T-cell (primary cell): ENCODE measurements at regions not wholly inside any gene's neighbourhood (a gene's known extent, or its start where the extent isn't known, plus 50 kb on each side); places are given as distances from the start of the nearest gene placed in this dataset.

ENCODE experiments used
- ATAC-seq, 4 experiments: fragments of 200-7000 bp in 3 of 4; fragments of 150-1000 bp in 1 of 4; cut with Tn5 transposase; replicated peaks in 1 of 4; 1 replicate in 3 of 4; 2 replicates in 1 of 4; pipeline ENCODE4 v1.10.0; 2021; ENCODE audit warnings: moderate library complexity in 3 of 4, mild to moderate bottlenecking in 2 of 4, moderate number of reproducible peaks in 1 of 4
- CTCF ChIA-PET, 2 donors: fragments of 300-600 bp; sonication (Branson Sonifier 250); formaldehyde crosslinking; loops; one replicate each; lab custom pipeline; 2022; ENCODE audit warnings: antibody characterized with exemption in 2 of 2; lab: Charles Lee
- POLR2A ChIA-PET, 2 donors: fragments of 300-600 bp; sonication (Branson Sonifier 250); formaldehyde crosslinking; loops; one replicate each; lab custom pipeline; 2022; ENCODE audit warnings: antibody characterized with exemption in 2 of 2; lab: Charles Lee
- DNase-seq, 35 experiments: peaks; one replicate each; pipeline versions ENCODE4 v3.0.0 to v3.0.0-alpha.2; 2013 to 2023
- H3K27ac ChIP-seq: one replicate; pipeline ENCODE4 v1.5.1; 2013; ENCODE audit warnings: low read length
- H3K27me3 ChIP-seq, 2 experiments: replicated peaks in 1 of 2; 1 replicate in 1 of 2; 2 replicates in 1 of 2; pipeline versions ENCODE4 v1.6.1 to v1.7.0; 2013; ENCODE audit warnings: low read length in 1 of 2, mixed read lengths in 1 of 2; ENCODE audit not compliant: control insufficient read depth in 2 of 2, insufficient read depth in 2 of 2; ENCODE audit errors: extremely low read depth in 1 of 2
- H3K36me3 ChIP-seq, 2 donors: 1 replicate in 1 of 2; 2 replicates in 1 of 2; pipeline versions ENCODE4 v1.6.1 to v1.7.0; 2013; ENCODE audit warnings: low read length in 1 of 2; ENCODE audit not compliant: control insufficient read depth in 2 of 2, insufficient read depth in 1 of 2; ENCODE audit errors: extremely low read depth in 1 of 2
- H3K4me1 ChIP-seq, 2 experiments: 1 replicate in 1 of 2; 2 replicates in 1 of 2; pipeline versions ENCODE4 v1.6.1 to v1.7.0; 2013; ENCODE audit warnings: low read length in 2 of 2, mixed read lengths in 1 of 2; ENCODE audit not compliant: insufficient read depth in 2 of 2, control insufficient read depth in 1 of 2; ENCODE audit errors: extremely low read depth in 1 of 2
- H3K4me3 ChIP-seq, 2 donors: 1 replicate in 1 of 2; 2 replicates in 1 of 2; pipeline versions ENCODE4 v1.5.1 to v1.7.0; 2013; ENCODE audit warnings: mild to moderate bottlenecking in 2 of 2, low read length in 1 of 2, moderate library complexity in 1 of 2; ENCODE audit not compliant: control insufficient read depth in 1 of 2; ENCODE audit errors: extremely low read depth in 1 of 2
- H3K9me3 ChIP-seq: 2 replicates; pipeline ENCODE4 v1.7.0; 2013
- H3K27ac Mint-ChIP-seq, 2 donors: one replicate each; pipeline ENCODE4 v1.8.0; 2020 to 2021; ENCODE audit warnings: mild to moderate bottlenecking in 2 of 2, mixed read lengths in 2 of 2
- H3K27me3 Mint-ChIP-seq, 2 donors: one replicate each; pipeline ENCODE4 v1.8.0; 2021 to 2022; ENCODE audit warnings: mixed read lengths in 2 of 2
- H3K36me3 Mint-ChIP-seq: one replicate; pipeline ENCODE4 v1.8.0; 2021; ENCODE audit warnings: mixed read lengths
- H3K4me1 Mint-ChIP-seq, 3 donors: one replicate each; pipeline ENCODE4 v1.8.0; 2020 to 2022; ENCODE audit warnings: mixed read lengths in 3 of 3, mild to moderate bottlenecking in 1 of 3
- H3K4me3 Mint-ChIP-seq, 3 donors: one replicate each; pipeline ENCODE4 v1.8.0; 2020 to 2022; ENCODE audit warnings: mild to moderate bottlenecking in 3 of 3, mixed read lengths in 3 of 3, moderate library complexity in 3 of 3
- H3K9me3 Mint-ChIP-seq, 3 donors: one replicate each; pipeline ENCODE4 v1.8.0; 2020 to 2022; ENCODE audit warnings: mixed read lengths in 3 of 3
- WGBS: methylation state at CpG from one replicate; pipeline ENCODE4 v1.1.5; 2013; ENCODE audit warnings: missing lambda C conversion rate; ENCODE audit not compliant: insufficient coverage; 5-methylcytosine and 5-hydroxymethylcytosine counted together

DNA sequence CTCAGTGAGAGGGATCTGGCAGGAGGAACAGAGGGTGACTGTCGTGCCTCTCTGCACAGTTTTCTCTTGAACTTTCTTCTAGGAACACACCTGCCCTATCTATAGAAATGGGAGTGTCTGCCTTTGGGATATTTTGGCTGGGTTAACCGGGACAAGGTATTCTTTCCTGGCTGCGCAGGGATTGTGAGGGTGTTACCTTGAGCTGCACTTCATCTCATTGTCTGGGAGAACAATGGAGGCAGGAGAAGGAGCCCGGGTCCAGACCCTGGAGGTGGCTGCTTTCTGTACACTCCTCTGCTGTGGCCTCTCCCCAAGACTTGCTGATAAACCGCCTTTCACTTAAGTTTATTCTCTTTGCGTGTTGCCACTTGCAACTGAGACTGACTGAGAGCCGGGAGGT lies 192.8 kb downstream of the TBXT start:
- Histone ChIP-seq H3K36me3 (no peaks in the 10 kb centered on the region), H3K4me3 (no peak overlapping the region), H3K9me3 (no peaks in the 10 kb centered on the region), H3K27ac (no peak overlapping the region), H3K27me3 (peaks cover 0 to 10% of the 10 kb centered on the region in 2 experiments), H3K4me1 (no peaks in the 10 kb centered on the region)
- no peak overlapping the region for H3K27ac Mint-ChIP-seq
- no peaks in the 10 kb centered on the region for H3K4me1 Mint-ChIP-seq
- H3K36me3 Mint-ChIP-seq = no peaks in the 10 kb centered on the region
- no peak for ATAC-seq
- no peak overlapping the region for H3K4me3 Mint-ChIP-seq
- no peaks in the 10 kb centered on the region for H3K9me3 Mint-ChIP-seq
- DNase-seq = no peak
- WGBS = 88% methylated on average over 3 of the region's 7 CpGs
- ChIA-PET CTCF (no interaction called here), POLR2A (no interaction called here)
- H3K27me3 Mint-ChIP-seq = peaks cover 3 to 7% of the 10 kb centered on the region in 2 donors

DNA sequence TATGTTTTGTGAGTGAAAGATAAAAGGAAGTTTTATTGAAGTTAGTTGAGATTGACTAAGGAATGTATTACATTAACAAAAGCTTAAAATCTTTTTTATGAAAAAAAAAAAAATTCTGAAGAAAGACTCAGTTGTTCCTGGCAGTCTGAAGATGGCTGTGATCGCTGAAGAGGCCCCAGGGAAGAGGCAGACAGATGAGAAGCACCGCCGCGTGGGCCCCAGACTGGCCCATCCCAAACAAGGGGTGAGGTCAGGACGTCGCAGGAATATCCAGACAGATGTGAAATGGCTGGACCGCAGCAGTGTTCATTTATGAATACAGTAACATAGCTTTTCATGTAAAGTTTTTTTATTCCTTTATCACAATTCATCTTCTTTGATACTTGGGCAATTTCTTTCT lies 194.2 kb downstream of the TBXT start:
- H3K36me3 Mint-ChIP-seq = no peaks in the 10 kb centered on the region
- no peaks in the 10 kb centered on the region for H3K9me3 ChIP-seq
- ATAC-seq = no peak
- DNase-seq = no peak
- H3K4me3 ChIP-seq = no peak overlapping the region
- H3K27ac ChIP-seq = no peak overlapping the region
- no peaks in the 10 kb centered on the region for H3K9me3 Mint-ChIP-seq
- no peaks in the 10 kb centered on the region for H3K4me1 ChIP-seq
- H3K27me3 Mint-ChIP-seq = peaks cover 7 to 8% of the 10 kb centered on the region in 2 donors
- no peak overlapping the region for H3K27ac Mint-ChIP-seq
- H3K4me3 Mint-ChIP-seq = no peak overlapping the region
- 92% methylated on average over 4 of the region's 7 CpGs for WGBS
- H3K27me3 ChIP-seq = peaks cover 0 to 7% of the 10 kb centered on the region in 2 experiments
- H3K36me3 ChIP-seq = no peaks in the 10 kb centered on the region
- POLR2A ChIA-PET = no interaction called here
- CTCF ChIA-PET = no interaction called here
- H3K4me1 Mint-ChIP-seq = no peaks in the 10 kb centered on the region

DNA sequence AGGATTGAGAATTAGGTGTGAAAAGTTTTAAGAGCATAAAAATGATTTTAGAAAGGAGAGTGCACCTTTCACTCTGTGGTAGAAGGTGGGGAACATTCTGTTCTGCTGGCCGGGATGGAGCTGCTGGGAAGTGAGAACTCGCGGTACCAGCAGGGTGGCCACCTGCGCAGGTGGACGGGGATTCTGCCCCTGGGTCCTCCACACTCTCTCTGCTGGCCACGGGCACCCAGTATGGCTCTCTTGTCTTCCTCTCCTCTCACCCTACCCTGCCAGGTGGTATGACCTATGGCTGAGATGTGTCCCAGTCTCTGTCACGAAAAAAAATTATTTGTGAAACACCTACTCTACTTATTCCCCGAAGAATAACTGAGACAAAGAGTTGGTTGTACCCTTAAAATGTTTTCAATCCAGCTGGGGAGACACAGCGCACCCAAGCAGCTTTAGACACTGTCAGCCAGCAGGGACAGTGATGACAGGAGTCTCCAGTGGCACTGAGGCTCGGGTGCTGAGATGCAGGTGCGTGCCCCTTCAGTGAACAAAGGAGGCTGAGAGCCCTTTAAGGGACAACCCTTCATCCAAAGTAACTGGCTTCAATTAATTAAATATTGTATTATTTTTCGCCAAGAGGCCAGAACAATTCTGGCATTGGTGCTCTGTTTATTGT lies 195.4 kb downstream of the TBXT start:
- ChIA-PET POLR2A (no interaction called here), CTCF (no interaction called here)
- ATAC-seq (no peak), DNase-seq (no peak)
- Histone ChIP-seq H3K4me1 (no peaks in the 10 kb centered on the region), H3K4me3 (no peak overlapping the region), H3K36me3 (no peaks in the 10 kb centered on the region), H3K9me3 (no peaks in the 10 kb centered on the region), H3K27ac (no peak overlapping the region), H3K27me3 (peaks cover 0 to 7% of the 10 kb centered on the region in 2 experiments)
- 76% methylated on average over 5 of the region's 12 CpGs for WGBS
- Mint-ChIP-seq H3K27me3 (peaks cover 8 to 12% of the 10 kb centered on the region in 2 donors), H3K4me3 (no peak overlapping the region), H3K27ac (no peak overlapping the region), H3K9me3 (no peaks in the 10 kb centered on the region), H3K4me1 (no peaks in the 10 kb centered on the region), H3K36me3 (no peaks in the 10 kb centered on the region)

DNA sequence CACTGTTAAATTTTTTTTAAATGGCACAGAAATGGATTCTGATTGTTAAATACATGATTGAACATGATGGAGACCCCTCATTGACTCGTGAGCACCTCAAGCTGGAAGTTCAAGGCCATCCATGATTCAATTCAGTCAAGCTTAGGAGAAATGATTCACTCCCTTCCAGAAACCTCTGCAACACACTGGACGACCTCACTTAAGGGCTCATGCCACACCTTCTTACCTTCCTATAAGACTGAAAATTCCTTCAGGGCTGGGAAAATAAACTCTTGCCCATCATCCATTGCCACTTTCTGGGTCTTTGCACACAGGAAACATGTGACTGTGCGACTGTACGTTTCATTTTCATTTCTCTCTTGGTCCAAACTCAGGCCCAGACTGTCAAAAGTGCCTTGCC lies 196.4 kb downstream of the TBXT start:
- WGBS = 58% methylated on average over 2 of the region's 4 CpGs
- Histone ChIP-seq H3K4me3 (no peak overlapping the region), H3K27me3 (peaks cover 0 to 3% of the 10 kb centered on the region in 2 experiments), H3K9me3 (no peaks in the 10 kb centered on the region), H3K27ac (no peak overlapping the region), H3K4me1 (no peaks in the 10 kb centered on the region), H3K36me3 (no peaks in the 10 kb centered on the region)
- Mint-ChIP-seq H3K27me3 (peaks cover 5 to 6% of the 10 kb centered on the region in 2 donors), H3K4me1 (no peaks in the 10 kb centered on the region), H3K36me3 (no peaks in the 10 kb centered on the region), H3K9me3 (no peaks in the 10 kb centered on the region), H3K4me3 (no peak overlapping the region), H3K27ac (no peak overlapping the region)
- ATAC-seq (no peak), DNase-seq (no peak)
- ChIA-PET CTCF (interaction anchor here in 1 of 2 donors (0.5 kb wide), 1 partner anchor 61 kb away, joined by 5 read pairs; no protein-coding TSS in a partner anchor), POLR2A (no interaction called here)

DNA sequence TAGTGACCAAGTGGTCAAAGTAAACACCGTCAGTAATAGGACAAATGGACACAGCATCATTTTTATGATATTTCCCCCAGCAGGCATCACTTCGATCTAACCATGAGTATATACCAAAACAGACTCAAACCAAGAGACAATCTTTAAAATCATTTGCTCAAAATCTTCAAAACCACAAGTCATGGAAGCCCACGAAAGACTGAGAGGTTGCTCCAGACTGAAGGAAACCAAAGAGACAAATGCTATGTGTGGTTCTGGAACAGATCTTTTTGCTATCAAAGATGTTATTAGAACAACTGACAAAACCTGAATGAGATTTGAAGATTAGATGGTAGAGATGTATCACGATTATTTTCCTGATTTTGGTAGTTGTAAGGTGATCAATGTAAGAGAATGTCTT lies 197.7 kb downstream of the TBXT start:
- POLR2A ChIA-PET = no interaction called here
- Histone ChIP-seq H3K27ac (no peak overlapping the region), H3K9me3 (no peaks in the 10 kb centered on the region), H3K27me3 (peaks cover 0 to 6% of the 10 kb centered on the region in 2 experiments), H3K4me1 (no peaks in the 10 kb centered on the region), H3K36me3 (no peaks in the 10 kb centered on the region), H3K4me3 (no peak overlapping the region)
- Mint-ChIP-seq H3K4me3 (no peak overlapping the region), H3K4me1 (no peaks in the 10 kb centered on the region), H3K36me3 (no peaks in the 10 kb centered on the region), H3K9me3 (no peaks in the 10 kb centered on the region), H3K27ac (no peak overlapping the region), H3K27me3 (peaks cover 5 to 6% of the 10 kb centered on the region in 2 donors)
- no peak for DNase-seq
- ATAC-seq = no peak
- 81% methylated on average over 3 of the region's 4 CpGs for WGBS
- CTCF ChIA-PET = no interaction called here

DNA sequence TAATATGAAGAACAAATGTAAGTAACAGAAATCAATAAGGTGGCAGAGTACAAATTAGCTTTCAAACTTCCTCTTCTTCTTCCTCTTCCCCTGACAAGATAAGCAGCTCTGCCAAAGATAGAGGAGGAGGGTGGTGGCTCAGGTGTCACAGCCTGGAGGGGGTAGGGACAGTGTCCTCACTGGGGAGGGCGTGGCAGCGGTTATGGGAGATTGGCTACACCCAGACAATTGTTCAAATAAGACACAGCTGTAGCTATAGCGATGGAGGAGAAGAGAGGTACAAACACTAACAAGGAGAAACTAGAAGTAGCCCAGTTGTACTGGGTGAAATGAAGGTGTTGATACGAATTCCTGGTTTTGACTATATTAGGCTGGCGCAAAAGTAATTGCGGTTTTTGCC lies 198.5 kb downstream of the TBXT start:
- ChIA-PET POLR2A (interaction anchor here in 1 of 2 donors (0.6 kb wide), 1 partner anchor 235 kb away, joined by 3 read pairs; no protein-coding TSS in a partner anchor), CTCF (no interaction called here)
- no peak overlapping the region for H3K4me3 Mint-ChIP-seq
- no peaks in the 10 kb centered on the region for H3K36me3 Mint-ChIP-seq
- peaks cover 5 to 8% of the 10 kb centered on the region in 2 donors for H3K27me3 Mint-ChIP-seq
- H3K4me1 Mint-ChIP-seq = no peaks in the 10 kb centered on the region
- Histone ChIP-seq H3K4me1 (no peaks in the 10 kb centered on the region), H3K36me3 (no peaks in the 10 kb centered on the region), H3K27me3 (peaks cover 0 to 9% of the 10 kb centered on the region in 2 experiments), H3K27ac (no peak overlapping the region), H3K4me3 (no peak overlapping the region), H3K9me3 (no peaks in the 10 kb centered on the region)
- H3K9me3 Mint-ChIP-seq = no peaks in the 10 kb centered on the region
- WGBS = no CpG with 5 or more reads among the region's 6 CpGs
- DNase-seq = no peak
- no peak overlapping the region for H3K27ac Mint-ChIP-seq
- ATAC-seq = no peak
